WTC11 (cell line): ENCODE measurements at regions not wholly inside any gene's neighbourhood (a gene's known extent, or its start where the extent isn't known, plus 50 kb on each side); places are given as distances from the start of the nearest gene placed in this dataset.

ENCODE experiments used
- ATAC-seq: fragments of 200-7000 bp; cut with Tn5 transposase; 2 replicates; pipeline ENCODE4 v1.10.0; 2021; ENCODE audit warnings: mild to moderate bottlenecking, moderate library complexity
- CTCF ChIA-PET: fragments of 300-600 bp; sonication (Branson Sonifier 250); formaldehyde crosslinking; loops from one replicate; lab custom pipeline; 2021; ENCODE audit warnings: antibody characterized with exemption; lab: Charles Lee
- POLR2A ChIA-PET: fragments of 350-600 bp; sonication (Branson Sonifier 250); formaldehyde crosslinking; loops from one replicate; lab custom pipeline; 2021; ENCODE audit warnings: antibody characterized with exemption; lab: Charles Lee
- DNase-seq: peaks from one replicate; pipeline ENCODE4 v3.0.0; 2021; ENCODE audit warnings: low spot score
- H3K27ac Mint-ChIP-seq: 2 replicates; pipeline ENCODE4 v1.8.0; 2021; ENCODE audit warnings: mixed read lengths
- H3K27me3 Mint-ChIP-seq: 2 replicates; pipeline ENCODE4 v1.8.0; 2021; ENCODE audit warnings: low read depth, mild to moderate bottlenecking, moderate library complexity, mixed read lengths
- H3K36me3 Mint-ChIP-seq: 2 replicates; pipeline ENCODE4 v1.8.0; 2021; ENCODE audit warnings: mixed read lengths
- H3K4me1 Mint-ChIP-seq: 2 replicates; pipeline ENCODE4 v1.8.0; 2022; ENCODE audit warnings: mixed read lengths
- H3K4me3 Mint-ChIP-seq: 2 replicates; pipeline ENCODE4 v1.8.0; 2021; ENCODE audit warnings: mild to moderate bottlenecking, moderate library complexity, mixed read lengths
- H3K9me3 Mint-ChIP-seq: 2 replicates; pipeline ENCODE4 v1.8.0; 2021; ENCODE audit warnings: mixed read lengths
- E2F1 ChIP-seq: sonication (generic); formaldehyde crosslinking; IDR thresholded peaks from 2 replicates; pipeline ENCODE4 v1.8.0; 2022; ENCODE audit warnings: mild to moderate bottlenecking, missing genetic modification reagents
- MYBL2 ChIP-seq: sonication (generic); formaldehyde crosslinking; IDR thresholded peaks from 2 replicates; pipeline ENCODE4 v1.8.1; 2023; ENCODE audit warnings: mild to moderate bottlenecking, moderate library complexity, missing genetic modification reagents
- NFATC4 ChIP-seq: fragments of 250-450 bp; sonication (Bioruptor Pico); IDR thresholded peaks from 2 replicates; pipeline ENCODE4 v1.9.0; 2021; ENCODE audit warnings: mild to moderate bottlenecking
- RELA ChIP-seq: sonication (generic); formaldehyde crosslinking; IDR thresholded peaks from 2 replicates; pipeline ENCODE4 v1.8.1; 2022; ENCODE audit warnings: missing genetic modification reagents, mild to moderate bottlenecking, borderline replicate concordance
- SP1 ChIP-seq: sonication (generic); formaldehyde crosslinking; conservative IDR thresholded peaks from 2 replicates; pipeline ENCODE4 v1.8.1; 2022; ENCODE audit warnings: missing genetic modification reagents
- USF1 ChIP-seq: sonication (generic); formaldehyde crosslinking; IDR thresholded peaks from 2 replicates; pipeline ENCODE4 v1.8.0; 2022; ENCODE audit warnings: mild to moderate bottlenecking, missing genetic modification reagents
- ZSCAN18 ChIP-seq: fragments of 250-450 bp; sonication (Bioruptor Pico); IDR thresholded peaks from 2 replicates; pipeline ENCODE4 v2.1.2; 2022; ENCODE audit warnings: mild to moderate bottlenecking, moderate library complexity
- TF ChIP-seq, protein P1 (sequence below): sonication (generic); formaldehyde crosslinking; IDR thresholded peaks from 2 replicates; pipeline ENCODE4 v1.8.0; 2023; ENCODE audit warnings: mild to moderate bottlenecking, missing genetic modification reagents
- TF ChIP-seq, protein P2 (sequence below): sonication (generic); formaldehyde crosslinking; IDR thresholded peaks from 2 replicates; pipeline ENCODE4 v1.8.0; 2023; ENCODE audit warnings: missing genetic modification reagents

DNA sequence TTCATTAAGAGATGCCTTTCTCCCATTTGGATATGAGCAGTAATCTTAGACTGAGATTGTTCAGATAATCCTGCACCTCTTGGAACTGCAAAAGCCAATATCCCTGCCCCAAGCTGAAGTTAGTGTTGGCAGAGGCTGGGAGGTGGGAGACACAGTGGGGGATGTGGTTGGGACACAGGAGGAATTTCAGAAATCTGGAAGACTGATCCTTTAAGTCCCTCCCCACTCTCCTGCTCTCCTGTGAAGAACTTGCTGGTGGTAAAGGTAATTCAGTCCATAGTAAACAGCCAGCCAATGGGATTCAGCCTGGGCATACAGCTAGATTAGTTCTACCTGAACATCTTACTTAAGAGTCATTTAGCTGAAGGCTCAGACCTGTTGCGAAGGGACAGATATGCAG is 50.0 kb upstream of the TMEM178A start:
- no peaks in the 10 kb centered on the region for H3K27me3 Mint-ChIP-seq
- DNase-seq (no peak), ATAC-seq (peak; percentile 74)
- H3K4me3 Mint-ChIP-seq: no peak overlapping the region
- no peak for TF ChIP-seq RELA
- TF ChIP-seq NFATC4 (CRISPR knock-in tag): no peak
- TF ChIP-seq, protein P1, sequence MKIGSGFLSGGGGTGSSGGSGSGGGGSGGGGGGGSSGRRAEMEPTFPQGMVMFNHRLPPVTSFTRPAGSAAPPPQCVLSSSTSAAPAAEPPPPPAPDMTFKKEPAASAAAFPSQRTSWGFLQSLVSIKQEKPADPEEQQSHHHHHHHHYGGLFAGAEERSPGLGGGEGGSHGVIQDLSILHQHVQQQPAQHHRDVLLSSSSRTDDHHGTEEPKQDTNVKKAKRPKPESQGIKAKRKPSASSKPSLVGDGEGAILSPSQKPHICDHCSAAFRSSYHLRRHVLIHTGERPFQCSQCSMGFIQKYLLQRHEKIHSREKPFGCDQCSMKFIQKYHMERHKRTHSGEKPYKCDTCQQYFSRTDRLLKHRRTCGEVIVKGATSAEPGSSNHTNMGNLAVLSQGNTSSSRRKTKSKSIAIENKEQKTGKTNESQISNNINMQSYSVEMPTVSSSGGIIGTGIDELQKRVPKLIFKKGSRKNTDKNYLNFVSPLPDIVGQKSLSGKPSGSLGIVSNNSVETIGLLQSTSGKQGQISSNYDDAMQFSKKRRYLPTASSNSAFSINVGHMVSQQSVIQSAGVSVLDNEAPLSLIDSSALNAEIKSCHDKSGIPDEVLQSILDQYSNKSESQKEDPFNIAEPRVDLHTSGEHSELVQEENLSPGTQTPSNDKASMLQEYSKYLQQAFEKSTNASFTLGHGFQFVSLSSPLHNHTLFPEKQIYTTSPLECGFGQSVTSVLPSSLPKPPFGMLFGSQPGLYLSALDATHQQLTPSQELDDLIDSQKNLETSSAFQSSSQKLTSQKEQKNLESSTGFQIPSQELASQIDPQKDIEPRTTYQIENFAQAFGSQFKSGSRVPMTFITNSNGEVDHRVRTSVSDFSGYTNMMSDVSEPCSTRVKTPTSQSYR (CRISPR knock-in tag): no peak
- TF ChIP-seq, protein P2, sequence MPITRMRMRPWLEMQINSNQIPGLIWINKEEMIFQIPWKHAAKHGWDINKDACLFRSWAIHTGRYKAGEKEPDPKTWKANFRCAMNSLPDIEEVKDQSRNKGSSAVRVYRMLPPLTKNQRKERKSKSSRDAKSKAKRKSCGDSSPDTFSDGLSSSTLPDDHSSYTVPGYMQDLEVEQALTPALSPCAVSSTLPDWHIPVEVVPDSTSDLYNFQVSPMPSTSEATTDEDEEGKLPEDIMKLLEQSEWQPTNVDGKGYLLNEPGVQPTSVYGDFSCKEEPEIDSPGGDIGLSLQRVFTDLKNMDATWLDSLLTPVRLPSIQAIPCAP: no peak
- no peak for TF ChIP-seq USF1
- TF ChIP-seq SP1 (CRISPR knock-in tag): no peak
- no peak for TF ChIP-seq ZSCAN18 (CRISPR knock-in tag)
- no peak for TF ChIP-seq MYBL2
- no peak for TF ChIP-seq E2F1 (CRISPR knock-in tag)
- ChIA-PET CTCF (interaction anchor here (1.7 kb wide), 1 partner anchor 22 kb away, joined by 9 read pairs; no protein-coding TSS in a partner anchor), POLR2A (no interaction called here)
- no peak overlapping the region for H3K27ac Mint-ChIP-seq
- H3K9me3 Mint-ChIP-seq: peaks cover 5% of the 10 kb centered on the region
- H3K36me3 Mint-ChIP-seq: no peaks in the 10 kb centered on the region; the same call in 1 of the 2 replicates
- peaks cover 13% of the 10 kb centered on the region for H3K4me1 Mint-ChIP-seq
